AG09309 (cell line): ENCODE measurements at regions not wholly inside any gene's neighbourhood (a gene's known extent, or its start where the extent isn't known, plus 50 kb on each side); places are given as distances from the start of the nearest gene placed in this dataset.

Experiments
- DNase-seq: peaks from one replicate; pipeline ENCODE4 v3.0.0-alpha.2; 2010; ENCODE audit warnings: low read depth
- H3K4me3 ChIP-seq: 2 replicates; pipeline ENCODE4 v1.5.1; 2011; ENCODE audit warnings: mild to moderate bottlenecking, low read depth, low read length, moderate library complexity; ENCODE audit not compliant: control insufficient read depth
- TF ChIP-seq, protein P1 (sequence below): IDR thresholded peaks from 2 replicates; pipeline ENCODE4 v1.5.1; 2011; ENCODE audit warnings: mild to moderate bottlenecking, low read depth, low read length, inconsistent platforms; ENCODE audit not compliant: insufficient read depth, control insufficient read depth; ENCODE audit errors: missing control alignments

DNA sequence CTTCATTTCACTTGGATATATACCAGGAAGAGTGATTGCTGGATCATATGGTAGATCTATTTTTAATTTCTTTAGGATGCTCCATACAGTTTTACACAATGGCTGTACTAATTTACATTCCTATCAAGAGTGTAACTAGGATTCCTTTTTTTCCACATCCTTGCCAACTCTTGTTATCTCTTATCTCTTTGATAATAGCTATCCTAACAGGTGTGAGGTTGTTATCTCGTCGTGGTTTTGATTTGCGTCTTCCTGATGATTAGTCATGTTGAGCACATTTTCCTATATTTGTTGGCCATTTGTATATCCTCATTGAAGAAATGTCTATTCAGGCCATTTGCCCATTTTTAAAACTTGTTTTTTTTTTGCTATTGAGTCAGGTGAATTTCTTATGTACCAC, 552.4 kb downstream of the RFPL4B start:
- DNase-seq, result no peak
- H3K4me3 ChIP-seq, result no peak overlapping the region
- TF ChIP-seq, protein P1, sequence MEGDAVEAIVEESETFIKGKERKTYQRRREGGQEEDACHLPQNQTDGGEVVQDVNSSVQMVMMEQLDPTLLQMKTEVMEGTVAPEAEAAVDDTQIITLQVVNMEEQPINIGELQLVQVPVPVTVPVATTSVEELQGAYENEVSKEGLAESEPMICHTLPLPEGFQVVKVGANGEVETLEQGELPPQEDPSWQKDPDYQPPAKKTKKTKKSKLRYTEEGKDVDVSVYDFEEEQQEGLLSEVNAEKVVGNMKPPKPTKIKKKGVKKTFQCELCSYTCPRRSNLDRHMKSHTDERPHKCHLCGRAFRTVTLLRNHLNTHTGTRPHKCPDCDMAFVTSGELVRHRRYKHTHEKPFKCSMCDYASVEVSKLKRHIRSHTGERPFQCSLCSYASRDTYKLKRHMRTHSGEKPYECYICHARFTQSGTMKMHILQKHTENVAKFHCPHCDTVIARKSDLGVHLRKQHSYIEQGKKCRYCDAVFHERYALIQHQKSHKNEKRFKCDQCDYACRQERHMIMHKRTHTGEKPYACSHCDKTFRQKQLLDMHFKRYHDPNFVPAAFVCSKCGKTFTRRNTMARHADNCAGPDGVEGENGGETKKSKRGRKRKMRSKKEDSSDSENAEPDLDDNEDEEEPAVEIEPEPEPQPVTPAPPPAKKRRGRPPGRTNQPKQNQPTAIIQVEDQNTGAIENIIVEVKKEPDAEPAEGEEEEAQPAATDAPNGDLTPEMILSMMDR, result no peak

DNA sequence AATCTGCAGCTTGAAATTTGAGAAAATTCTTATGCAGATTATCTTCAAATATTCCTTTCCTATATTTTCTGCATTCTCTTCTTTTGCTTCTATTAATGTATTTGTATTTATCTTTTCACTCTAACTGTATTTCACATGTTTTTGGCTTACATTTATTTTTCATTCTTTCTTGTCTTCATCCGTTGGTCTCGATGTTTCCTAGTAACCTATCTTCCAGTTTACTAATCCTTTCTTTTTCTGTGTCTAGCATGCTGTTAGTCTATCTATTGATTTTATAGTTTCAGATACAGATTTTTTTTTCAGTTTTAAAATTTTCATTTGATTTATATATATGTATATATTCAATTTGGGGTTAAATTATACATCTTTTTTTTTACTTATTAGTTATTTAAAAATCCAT, 556.2 kb downstream of the RFPL4B start:
- TF ChIP-seq, protein P1, result no peak
- no peak overlapping the region for H3K4me3 ChIP-seq
- DNase-seq, result no peak

DNA sequence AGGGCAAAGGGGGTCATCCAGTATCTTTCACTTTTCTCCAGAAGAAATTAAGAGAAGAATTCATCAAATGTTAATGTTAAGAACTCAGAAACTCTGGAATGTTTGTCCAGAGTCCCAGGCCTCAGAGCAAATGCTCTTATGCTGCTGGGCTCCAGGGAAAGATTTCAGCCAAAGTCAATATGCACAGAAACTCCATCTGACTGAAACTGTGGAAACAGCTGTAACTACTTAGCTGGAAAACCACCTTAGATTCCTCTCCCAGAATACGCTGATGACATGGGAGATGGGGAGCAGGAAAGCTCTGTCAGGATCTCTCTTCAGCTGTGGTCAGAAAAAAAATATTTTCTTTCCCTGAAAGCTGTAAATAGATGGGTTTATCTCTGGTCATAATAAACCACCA, 559.6 kb downstream of the RFPL4B start:
- DNase-seq, result peak; percentile 95
- TF ChIP-seq, protein P1, result no peak
- no peak overlapping the region for H3K4me3 ChIP-seq

DNA sequence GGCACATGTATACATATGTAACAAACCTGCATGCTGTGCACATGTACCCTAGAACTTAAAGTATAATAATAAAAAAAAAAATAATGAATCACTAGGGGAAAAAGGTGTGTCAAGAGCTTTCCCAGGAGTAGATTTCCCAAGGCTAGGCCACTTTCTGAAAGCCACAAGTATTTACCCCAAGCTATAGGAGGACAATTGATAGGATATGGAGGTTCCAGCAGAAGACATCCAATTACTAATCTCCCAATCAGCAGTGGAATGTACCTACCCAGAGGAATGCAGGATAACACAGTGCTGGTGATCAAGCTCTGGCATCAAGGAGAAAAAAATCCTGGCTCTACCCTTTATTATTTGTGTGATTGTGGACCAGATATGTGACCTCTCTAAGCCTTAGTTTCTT, 562.7 kb downstream of the RFPL4B start:
- DNase-seq, result no peak
- TF ChIP-seq, protein P1, result no peak
- H3K4me3 ChIP-seq, result no peak overlapping the region

DNA sequence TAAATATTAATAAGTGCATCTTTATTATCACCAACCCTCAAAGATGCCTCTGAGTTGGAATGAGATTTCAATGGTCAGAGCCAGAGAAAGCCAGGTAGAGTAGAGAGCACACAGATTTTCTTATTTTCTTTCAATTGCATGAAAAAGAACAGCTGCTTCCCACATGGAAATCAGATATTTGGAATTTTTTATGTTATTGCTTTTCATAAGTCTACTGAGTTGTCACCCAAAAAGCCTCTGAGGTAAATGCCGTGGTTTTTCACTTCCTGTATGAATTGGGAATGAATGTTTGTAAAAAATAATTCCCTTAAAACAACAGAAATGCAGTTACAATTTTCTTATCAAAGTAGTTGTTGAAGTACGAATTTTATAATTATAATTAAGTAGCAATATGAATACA, 563.1 kb downstream of the RFPL4B start:
- TF ChIP-seq, protein P1, result no peak
- H3K4me3 ChIP-seq, result no peak overlapping the region
- peak; percentile 52 for DNase-seq

DNA sequence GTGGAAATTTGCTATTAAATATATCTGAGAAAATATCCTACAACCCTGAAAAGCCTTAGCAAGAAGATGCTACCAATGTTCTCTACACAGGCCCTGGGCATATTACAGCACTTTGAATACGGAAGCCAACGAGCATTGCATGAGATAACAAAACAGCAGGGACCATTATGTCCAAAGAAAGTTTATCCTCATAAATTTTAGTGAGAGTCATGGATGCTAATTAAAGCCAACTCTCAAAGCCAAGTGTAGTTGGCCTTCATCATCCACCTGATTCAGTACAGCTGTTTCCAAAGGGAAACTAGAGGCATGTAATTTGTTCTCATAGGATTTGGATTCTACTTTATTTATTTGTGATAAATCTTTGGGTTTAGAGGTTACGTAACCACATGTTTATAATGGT, 564.8 kb downstream of the RFPL4B start:
- no peak overlapping the region for H3K4me3 ChIP-seq
- DNase-seq, result peak; percentile 61
- TF ChIP-seq, protein P1, result no peak
